Activated naive CD8-positive, alpha-beta T cell (primary cell): ENCODE measurements at regions not wholly inside any gene's neighbourhood (a gene's known extent, or its start where the extent isn't known, plus 50 kb on each side); places are given as distances from the start of the nearest gene placed in this dataset.
"Not testable (repeated sequence)": the region's sequence is repeated elsewhere in the genome, so short reads cannot be mapped to it uniquely, and the experiment has no call there.

ENCODE experiments used
- H3K27ac Mint-ChIP-seq: one replicate; pipeline ENCODE4 v1.8.0; 2021; ENCODE audit warnings: mixed read lengths
- H3K27me3 Mint-ChIP-seq: one replicate; pipeline ENCODE4 v1.8.0; 2021; ENCODE audit warnings: mixed read lengths
- H3K36me3 Mint-ChIP-seq: one replicate; pipeline ENCODE4 v1.8.0; 2021; ENCODE audit warnings: mixed read lengths
- H3K4me1 Mint-ChIP-seq: one replicate; pipeline ENCODE4 v1.8.0; 2021; ENCODE audit warnings: low read depth, mixed read lengths
- H3K4me3 Mint-ChIP-seq: one replicate; pipeline ENCODE4 v1.8.0; 2021; ENCODE audit warnings: mild to moderate bottlenecking, mixed read lengths
- H3K9me3 Mint-ChIP-seq: one replicate; pipeline ENCODE4 v1.8.0; 2021; ENCODE audit warnings: low read depth, mixed read lengths

GRCh38 chr2:107729440-107729839 is 97.3 kb upstream of the RGPD4 start:
- no peak overlapping the region for H3K27ac Mint-ChIP-seq
- peaks cover 4% of the 10 kb centered on the region for H3K9me3 Mint-ChIP-seq
- H3K4me3 Mint-ChIP-seq = no peak overlapping the region
- H3K36me3 Mint-ChIP-seq = no peaks in the 10 kb centered on the region
- peaks cover 2% of the 10 kb centered on the region for H3K27me3 Mint-ChIP-seq
- H3K4me1 Mint-ChIP-seq = no peaks in the 10 kb centered on the region

GRCh38 chr2:107730898-107731297 is 95.8 kb upstream of the RGPD4 start:
- H3K27ac Mint-ChIP-seq = no peak overlapping the region
- peaks cover under 1% of the 10 kb centered on the region for H3K9me3 Mint-ChIP-seq
- no peaks in the 10 kb centered on the region for H3K36me3 Mint-ChIP-seq
- H3K27me3 Mint-ChIP-seq = peaks cover 2% of the 10 kb centered on the region
- no peak overlapping the region for H3K4me3 Mint-ChIP-seq
- no peaks in the 10 kb centered on the region for H3K4me1 Mint-ChIP-seq

- Mint-ChIP-seq H3K4me1 (no peaks in the 10 kb centered on the region), H3K27ac (no peak overlapping the region), H3K4me3 (no peak overlapping the region), H3K9me3 (no peaks in the 10 kb centered on the region), H3K36me3 (no peaks in the 10 kb centered on the region), H3K27me3 (peaks cover 2% of the 10 kb centered on the region)
These were observed 95.3 kb upstream of the RGPD4 start for GRCh38 chr2:107731435-107731834.

GRCh38 chr2:107735201-107735600 is 91.5 kb upstream of the RGPD4 start:
- H3K4me1 Mint-ChIP-seq = no peaks in the 10 kb centered on the region
- H3K4me3 Mint-ChIP-seq = no peak overlapping the region
- H3K9me3 Mint-ChIP-seq = no peaks in the 10 kb centered on the region
- no peaks in the 10 kb centered on the region for H3K27me3 Mint-ChIP-seq
- H3K36me3 Mint-ChIP-seq = no peaks in the 10 kb centered on the region
- H3K27ac Mint-ChIP-seq = no peak overlapping the region

GRCh38 chr2:107737756-107738155 is 88.9 kb upstream of the RGPD4 start:
- no peaks in the 10 kb centered on the region for H3K9me3 Mint-ChIP-seq
- H3K27me3 Mint-ChIP-seq = no peaks in the 10 kb centered on the region
- H3K4me1 Mint-ChIP-seq = no peaks in the 10 kb centered on the region
- H3K4me3 Mint-ChIP-seq = no peak overlapping the region
- H3K36me3 Mint-ChIP-seq = no peaks in the 10 kb centered on the region
- H3K27ac Mint-ChIP-seq = no peak overlapping the region

- Mint-ChIP-seq H3K4me3 (no peak overlapping the region), H3K36me3 (no peaks in the 10 kb centered on the region), H3K27ac (no peak overlapping the region), H3K4me1 (no peaks in the 10 kb centered on the region), H3K9me3 (no peaks in the 10 kb centered on the region), H3K27me3 (no peaks in the 10 kb centered on the region)
These were observed 88.4 kb upstream of the RGPD4 start for GRCh38 chr2:107738266-107738665.

- Mint-ChIP-seq H3K9me3 (no peaks in the 10 kb centered on the region), H3K27ac (no peak overlapping the region), H3K36me3 (no peaks in the 10 kb centered on the region), H3K27me3 (no peaks in the 10 kb centered on the region), H3K4me3 (no peak overlapping the region), H3K4me1 (no peaks in the 10 kb centered on the region)
These were observed 86.4 kb upstream of the RGPD4 start for GRCh38 chr2:107740300-107740699.

- Mint-ChIP-seq H3K27me3 (no peaks in the 10 kb centered on the region), H3K4me1 (no peaks in the 10 kb centered on the region), H3K27ac (no peak overlapping the region), H3K9me3 (no peaks in the 10 kb centered on the region), H3K36me3 (no peaks in the 10 kb centered on the region), H3K4me3 (no peak overlapping the region)
These were observed 84.1 kb upstream of the RGPD4 start for GRCh38 chr2:107742460-107743027.

- Mint-ChIP-seq H3K27me3 (no peaks in the 10 kb centered on the region), H3K27ac (no peak overlapping the region), H3K9me3 (no peaks in the 10 kb centered on the region), H3K36me3 (no peaks in the 10 kb centered on the region), H3K4me1 (no peaks in the 10 kb centered on the region), H3K4me3 (no peak overlapping the region)
These were observed 83.4 kb upstream of the RGPD4 start for GRCh38 chr2:107743274-107743673.

- Mint-ChIP-seq H3K27ac (no peak overlapping the region), H3K4me1 (no peaks in the 10 kb centered on the region), H3K4me3 (no peak overlapping the region), H3K36me3 (no peaks in the 10 kb centered on the region), H3K9me3 (no peaks in the 10 kb centered on the region), H3K27me3 (no peaks in the 10 kb centered on the region)
These were observed 81.6 kb upstream of the RGPD4 start for GRCh38 chr2:107745100-107745499.

- H3K27me3 Mint-ChIP-seq, H3K27ac Mint-ChIP-seq, H3K9me3 Mint-ChIP-seq, H3K4me3 Mint-ChIP-seq, H3K4me1 Mint-ChIP-seq, H3K36me3 Mint-ChIP-seq: not testable (repeated sequence)
These were observed 80.0 kb upstream of the RGPD4 start for GRCh38 chr2:107746552-107747198.

GRCh38 chr2:107747199-107747963 is 79.3 kb upstream of the RGPD4 start:
- H3K4me3 Mint-ChIP-seq, H3K36me3 Mint-ChIP-seq, H3K4me1 Mint-ChIP-seq, H3K27me3 Mint-ChIP-seq, H3K9me3 Mint-ChIP-seq, H3K27ac Mint-ChIP-seq: not testable (repeated sequence)

GRCh38 chr2:107747964-107748583 is 78.6 kb upstream of the RGPD4 start:
- Mint-ChIP-seq H3K9me3 (no peaks in the 10 kb centered on the region), H3K27ac (no peak overlapping the region), H3K4me1 (no peaks in the 10 kb centered on the region), H3K4me3 (no peak overlapping the region), H3K27me3 (no peaks in the 10 kb centered on the region), H3K36me3 (no peaks in the 10 kb centered on the region)

- Mint-ChIP-seq H3K27me3 (no peaks in the 10 kb centered on the region), H3K4me1 (no peaks in the 10 kb centered on the region), H3K36me3 (no peaks in the 10 kb centered on the region), H3K27ac (no peak overlapping the region), H3K4me3 (no peak overlapping the region), H3K9me3 (no peaks in the 10 kb centered on the region)
These were observed 74.8 kb upstream of the RGPD4 start for GRCh38 chr2:107751936-107752335.

- not testable (repeated sequence) for H3K36me3 Mint-ChIP-seq, H3K27me3 Mint-ChIP-seq, H3K4me3 Mint-ChIP-seq, H3K27ac Mint-ChIP-seq, H3K9me3 Mint-ChIP-seq, H3K4me1 Mint-ChIP-seq
These were observed 72.9 kb upstream of the RGPD4 start for GRCh38 chr2:107753806-107754205.
